ENCODE measurements at regions not wholly inside any gene's neighbourhood (a gene's known extent, or its start where the extent isn't known, plus 50 kb on each side); places are given as distances from the start of the nearest gene placed in this dataset.
A peak's percentile ranks its signal among the peaks of the same experiment; 100 is the strongest.

- no peaks in the 10 kb centered on the region for H3K9me3 ChIP-seq (ENCODE audit: low read length)
- POLR2A ChIA-PET: interaction anchor here (2.4 kb wide), 1 partner anchor 19 kb away, joined by 10 read pairs; no protein-coding TSS in a partner anchor
- 92% methylated on average over 5 of the region's 5 CpGs for WGBS (ENCODE audit: low lambda C conversion rate)
- in situ Hi-C loops (cut with HindIII; ENCODE audit: extremely low pct_ligation_motif_present, low pct_unique_long_range_greater_than_20kb): no loop called here
- no peak overlapping the region for H3K4me3 ChIP-seq (replicated peaks in 1 of 3; ENCODE audit: insufficient read depth in 1 of 3, low read depth in 2 of 3, low read length in 3 of 3)
- peak; percentile 36 for TF ChIP-seq TEAD3 (CRISPR knock-in tag; optimal IDR thresholded peaks at IDR 0.05; ENCODE audit: borderline replicate concordance)
- no peak for TF ChIP-seq ZNF761 (CRISPR knock-in tag; conservative IDR thresholded peaks at IDR 0.05)
- TF ChIP-seq CBFB (CRISPR knock-in tag; IDR thresholded peaks at IDR 0.05): 0 out of 2 replicates have a peak, but pooled peaks have one; percentile 25
- TF ChIP-seq ZMYM4 (CRISPR knock-in tag; IDR thresholded peaks at IDR 0.05): peak; percentile 71
- peak; percentile 80 for TF ChIP-seq POGZ (CRISPR knock-in tag; IDR thresholded peaks at IDR 0.05)
- TF ChIP-seq, protein P1, sequence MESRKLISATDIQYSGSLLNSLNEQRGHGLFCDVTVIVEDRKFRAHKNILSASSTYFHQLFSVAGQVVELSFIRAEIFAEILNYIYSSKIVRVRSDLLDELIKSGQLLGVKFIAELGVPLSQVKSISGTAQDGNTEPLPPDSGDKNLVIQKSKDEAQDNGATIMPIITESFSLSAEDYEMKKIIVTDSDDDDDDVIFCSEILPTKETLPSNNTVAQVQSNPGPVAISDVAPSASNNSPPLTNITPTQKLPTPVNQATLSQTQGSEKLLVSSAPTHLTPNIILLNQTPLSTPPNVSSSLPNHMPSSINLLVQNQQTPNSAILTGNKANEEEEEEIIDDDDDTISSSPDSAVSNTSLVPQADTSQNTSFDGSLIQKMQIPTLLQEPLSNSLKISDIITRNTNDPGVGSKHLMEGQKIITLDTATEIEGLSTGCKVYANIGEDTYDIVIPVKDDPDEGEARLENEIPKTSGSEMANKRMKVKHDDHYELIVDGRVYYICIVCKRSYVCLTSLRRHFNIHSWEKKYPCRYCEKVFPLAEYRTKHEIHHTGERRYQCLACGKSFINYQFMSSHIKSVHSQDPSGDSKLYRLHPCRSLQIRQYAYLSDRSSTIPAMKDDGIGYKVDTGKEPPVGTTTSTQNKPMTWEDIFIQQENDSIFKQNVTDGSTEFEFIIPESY (CRISPR knock-in tag; IDR thresholded peaks at IDR 0.05): peak; percentile 95
- TF ChIP-seq POLR2AphosphoS2 (IDR thresholded peaks at IDR 0.05; ENCODE audit: low read depth, low read length): no peak
- TF ChIP-seq RELA (CRISPR knock-in tag; IDR thresholded peaks at IDR 0.05): no peak
- 0 out of 2 replicates have a peak, but pooled peaks have one; percentile 25 for TF ChIP-seq ZNF644 (CRISPR knock-in tag; IDR thresholded peaks at IDR 0.05; ENCODE audit: low read depth)
- TF ChIP-seq KDM6A (CRISPR knock-in tag; IDR thresholded peaks at IDR 0.05; ENCODE audit: low read depth): no peak
- TF ChIP-seq HNF4A (CRISPR knock-in tag; IDR thresholded peaks at IDR 0.05): 0 out of 2 replicates have a peak, but pooled peaks have one; percentile 29
- peaks cover 47% of the 10 kb centered on the region for H3K4me1 ChIP-seq (ENCODE audit: insufficient read depth, low read length)
- H3K4me2 ChIP-seq (ENCODE audit: low read depth, low read length): no peak overlapping the region
- intact Hi-C loops (cut with micrococcal nuclease; ENCODE audit: unreplicated experiment): no loop called here
- DNase-seq (ENCODE audit: low spot score) (no peak), FAIRE-seq (no peak), ATAC-seq (no peak)
- CTCF ChIA-PET (ENCODE audit: low intra/inter-chr PET ratio, low total read pairs): no interaction called here
- H3K9ac ChIP-seq (ENCODE audit: insufficient read depth, low read depth, low read length): no peak overlapping the region
- H3K79me2 ChIP-seq (ENCODE audit: insufficient read depth, low read length): no peaks in the 10 kb centered on the region
- H3K27me3 ChIP-seq (ENCODE audit: control insufficient read depth in 1 of 2, insufficient read depth in 2 of 2, low read length in 2 of 2): no peaks in the 10 kb centered on the region
- BruUV-seq (replicated peaks): no TSS peak
- H3K27ac ChIP-seq (ENCODE audit: extremely low read length, insufficient read depth, low read length): no peak overlapping the region
- H4K20me1 ChIP-seq (ENCODE audit: insufficient read depth, low read length): no peaks in the 10 kb centered on the region
- no peaks in the 10 kb centered on the region for H3K36me3 ChIP-seq (replicated peaks in 1 of 2; ENCODE audit: control insufficient read depth in 1 of 2, insufficient read depth in 2 of 2, low read length in 2 of 2)
- H2AFZ ChIP-seq (ENCODE audit: low read length): no peak overlapping the region
Observed at GRCh38 chr2:215731108-215731658, 282.2 kb downstream of the MREG start.

Measured in HepG2 (cell line).